Small intestine (tissue), 7 donors: ENCODE measurements at regions not wholly inside any gene's neighbourhood (a gene's known extent, or its start where the extent isn't known, plus 50 kb on each side); places are given as distances from the start of the nearest gene placed in this dataset.

Experiments used
- DNase-seq, 2 donors: peaks; one replicate each; pipeline versions ENCODE4 v3.0.0 to v3.0.0-alpha.2; 2013
- FAIRE-seq: peaks from 2 replicates; lab custom pipeline; 2012; peaks lifted over from hg19 to GRCh38; lab: Jason Lieb, UNC
- H3K27ac ChIP-seq, 3 donors: one replicate each; pipeline ENCODE4 v1.5.1; 2013; ENCODE audit warnings: low read length in 2 of 3, mild to moderate bottlenecking in 2 of 3, control low read depth in 1 of 3, inconsistent platforms in 1 of 3, low read depth in 1 of 3, moderate library complexity in 1 of 3
- H3K27me3 ChIP-seq, 3 donors: one replicate each; pipeline ENCODE4 v1.6.1; 2013; ENCODE audit warnings: low read length in 3 of 3, inconsistent platforms in 1 of 3; ENCODE audit not compliant: control insufficient read depth in 3 of 3, insufficient read depth in 3 of 3
- H3K36me3 ChIP-seq, 3 donors: one replicate each; pipeline ENCODE4 v1.6.1; 2013; ENCODE audit warnings: low read length in 3 of 3, inconsistent platforms in 1 of 3, low read depth in 1 of 3, mild to moderate bottlenecking in 1 of 3, moderate library complexity in 1 of 3; ENCODE audit not compliant: control insufficient read depth in 3 of 3, insufficient read depth in 2 of 3
- H3K4me1 ChIP-seq, 3 donors: one replicate each; pipeline ENCODE4 v1.6.1; 2013; ENCODE audit warnings: low read length in 2 of 3, inconsistent platforms in 1 of 3, low read depth in 1 of 3, mild to moderate bottlenecking in 1 of 3, moderate library complexity in 1 of 3; ENCODE audit not compliant: control insufficient read depth in 3 of 3, insufficient read depth in 2 of 3
- H3K4me3 ChIP-seq, 3 donors: one replicate each; pipeline ENCODE4 v1.5.1; 2013; ENCODE audit warnings: low read length in 3 of 3, control low read depth in 1 of 3, inconsistent platforms in 1 of 3, low read depth in 1 of 3, mild to moderate bottlenecking in 1 of 3, moderate library complexity in 1 of 3
- H3K9me3 ChIP-seq, 2 donors: one replicate each; pipeline ENCODE4 v1.6.1; 2013; ENCODE audit warnings: low read depth in 1 of 2, low read length in 1 of 2; ENCODE audit not compliant: control insufficient read depth in 2 of 2, insufficient read depth in 1 of 2
- WGBS, 3 donors: extraction: QIAGEN DNeasy Blood & Tissue Kit; methylation state at CpG; one replicate each; pipeline ENCODE4 v1.1.7; 2013; 5-methylcytosine and 5-hydroxymethylcytosine counted together
- donor health status: healthy with polysubstance abuse.
- donor health status: control.
- donor health status: control.
- donor health status: Bipolar disorder and iron deficiency.
- donor health status: healthy.

DNA sequence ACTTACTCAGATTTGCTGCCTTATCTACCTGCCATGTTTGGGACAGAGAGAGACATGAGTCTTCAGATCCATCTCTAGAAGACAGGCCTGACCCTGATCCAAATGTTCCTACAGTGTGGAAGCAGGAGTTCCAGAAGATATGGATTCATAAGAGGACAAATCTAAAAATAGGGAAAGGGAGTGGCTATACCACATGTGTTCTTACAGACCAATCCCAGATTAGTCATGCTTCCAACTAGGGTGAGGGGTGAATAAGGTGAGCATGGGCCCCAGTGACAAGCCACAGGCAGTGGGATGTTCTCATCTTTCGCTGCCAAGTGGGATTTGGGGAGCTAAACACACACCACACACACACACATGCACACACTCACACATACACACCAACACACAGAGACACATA, 670.7 kb upstream of the CITED2 start:
- Histone ChIP-seq H3K4me1 (peaks cover 0 to 4% (median 0%) of the 10 kb centered on the region in 3 donors), H3K9me3 (no peaks in the 10 kb centered on the region), H3K27ac (no peak overlapping the region), H3K36me3 (no peaks in the 10 kb centered on the region), H3K27me3 (no peaks in the 10 kb centered on the region), H3K4me3 (no peak overlapping the region)
- WGBS, 3 donors, result 85 to 93% (median 91%) methylated on average over 1 of the region's 1 CpG
- FAIRE-seq (no peak), DNase-seq (no peak)

DNA sequence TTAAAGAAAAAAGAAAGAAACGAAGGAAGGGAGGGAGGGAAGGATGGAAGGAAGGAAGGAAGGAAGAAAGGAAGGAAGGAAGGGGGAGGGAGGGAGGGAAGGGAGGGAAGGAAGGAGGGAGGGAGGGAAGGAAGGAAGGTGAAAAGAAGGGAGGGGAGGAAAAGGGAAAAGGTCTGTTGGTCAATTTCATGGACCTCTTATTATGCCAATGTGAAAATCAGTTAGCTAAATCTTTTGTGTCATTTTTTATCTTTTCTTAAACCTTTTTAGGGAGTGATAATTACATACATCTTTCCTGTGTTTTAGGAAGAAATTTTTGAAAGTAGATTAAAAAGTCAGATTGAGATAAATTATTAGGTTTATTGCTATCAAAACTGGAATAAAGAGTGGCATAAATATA, 670.2 kb upstream of the CITED2 start:
- Histone ChIP-seq H3K4me3 (no peak overlapping the region), H3K27me3 (no peaks in the 10 kb centered on the region), H3K4me1 (peaks cover 0 to 4% (median 0%) of the 10 kb centered on the region in 3 donors), H3K9me3 (no peaks in the 10 kb centered on the region), H3K36me3 (no peaks in the 10 kb centered on the region), H3K27ac (no peak overlapping the region)
- FAIRE-seq, result no peak
- 71 to 97% (median 86%) methylated on average over 1 of the region's 1 CpG for WGBS, 3 donors
- DNase-seq, result no peak

DNA sequence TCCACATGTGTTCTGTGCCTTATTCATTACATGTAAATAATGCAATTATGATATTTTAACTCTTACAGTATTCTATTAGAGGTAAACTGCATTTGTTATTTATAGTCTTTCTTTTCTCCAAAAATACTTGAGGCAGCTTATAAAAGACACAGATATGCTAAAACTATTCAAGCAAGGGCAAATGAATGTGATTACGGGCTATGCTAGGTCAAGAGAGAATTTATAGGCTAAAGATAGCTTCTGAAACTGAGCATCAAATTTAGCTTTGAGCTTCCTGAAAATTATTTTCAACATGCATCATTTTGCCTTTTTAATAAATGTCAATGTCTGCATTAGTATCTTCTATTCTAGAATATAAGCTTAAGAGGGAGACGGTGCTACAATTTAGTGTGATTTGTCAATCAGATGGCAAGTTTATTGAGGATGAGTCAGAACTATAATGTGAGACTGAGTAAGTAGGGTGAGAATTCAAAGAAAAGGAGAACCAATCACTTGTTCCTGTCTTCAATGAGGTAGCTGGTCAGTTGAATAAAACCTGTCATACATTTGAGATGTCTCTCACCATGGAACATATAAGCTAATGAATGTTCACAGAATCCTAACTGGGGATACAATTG, 669.4 kb upstream of the CITED2 start:
- no peak overlapping the region for H3K4me3 ChIP-seq
- DNase-seq (peak in 1 of 2 donors; percentile 10), FAIRE-seq (no peak)
- WGBS, 3 donors, result 57 to 71% (median 63%) methylated on average over 2 of the region's 2 CpGs
- peaks cover 0 to 4% (median 0%) of the 10 kb centered on the region in 3 donors for H3K4me1 ChIP-seq
- H3K36me3 ChIP-seq, result no peaks in the 10 kb centered on the region
- no peak overlapping the region for H3K27ac ChIP-seq
- no peaks in the 10 kb centered on the region for H3K9me3 ChIP-seq
- H3K27me3 ChIP-seq, result no peaks in the 10 kb centered on the region

DNA sequence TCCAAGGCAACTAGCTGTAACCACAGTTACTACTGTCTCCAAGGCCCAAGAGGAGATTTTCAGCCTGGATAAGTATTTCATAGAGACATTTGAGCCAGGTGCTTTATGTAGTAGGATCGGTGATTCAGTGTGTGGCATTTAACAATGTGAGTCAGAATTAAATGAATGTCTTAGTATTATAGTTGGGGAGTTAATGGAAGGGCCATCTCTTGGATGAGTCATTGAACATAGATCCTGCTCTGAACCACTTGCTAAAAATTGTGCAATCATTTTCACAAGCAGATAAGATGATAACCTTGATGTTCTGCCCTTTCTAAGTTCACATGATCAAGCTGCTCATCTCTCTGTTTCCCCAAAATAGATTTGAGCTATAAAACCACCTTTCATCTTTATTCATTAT, 668.9 kb upstream of the CITED2 start:
- H3K4me3 ChIP-seq, result no peak overlapping the region
- no peaks in the 10 kb centered on the region for H3K27me3 ChIP-seq
- 11 to 60% (median 39%) methylated on average over 1 of the region's 1 CpG for WGBS, 3 donors
- H3K4me1 ChIP-seq, result peaks cover 0 to 4% (median 0%) of the 10 kb centered on the region in 3 donors
- H3K36me3 ChIP-seq, result no peaks in the 10 kb centered on the region
- DNase-seq, result peak; percentile 36 to 49
- H3K9me3 ChIP-seq, result no peaks in the 10 kb centered on the region
- FAIRE-seq, result no peak
- H3K27ac ChIP-seq, result no peak overlapping the region

DNA sequence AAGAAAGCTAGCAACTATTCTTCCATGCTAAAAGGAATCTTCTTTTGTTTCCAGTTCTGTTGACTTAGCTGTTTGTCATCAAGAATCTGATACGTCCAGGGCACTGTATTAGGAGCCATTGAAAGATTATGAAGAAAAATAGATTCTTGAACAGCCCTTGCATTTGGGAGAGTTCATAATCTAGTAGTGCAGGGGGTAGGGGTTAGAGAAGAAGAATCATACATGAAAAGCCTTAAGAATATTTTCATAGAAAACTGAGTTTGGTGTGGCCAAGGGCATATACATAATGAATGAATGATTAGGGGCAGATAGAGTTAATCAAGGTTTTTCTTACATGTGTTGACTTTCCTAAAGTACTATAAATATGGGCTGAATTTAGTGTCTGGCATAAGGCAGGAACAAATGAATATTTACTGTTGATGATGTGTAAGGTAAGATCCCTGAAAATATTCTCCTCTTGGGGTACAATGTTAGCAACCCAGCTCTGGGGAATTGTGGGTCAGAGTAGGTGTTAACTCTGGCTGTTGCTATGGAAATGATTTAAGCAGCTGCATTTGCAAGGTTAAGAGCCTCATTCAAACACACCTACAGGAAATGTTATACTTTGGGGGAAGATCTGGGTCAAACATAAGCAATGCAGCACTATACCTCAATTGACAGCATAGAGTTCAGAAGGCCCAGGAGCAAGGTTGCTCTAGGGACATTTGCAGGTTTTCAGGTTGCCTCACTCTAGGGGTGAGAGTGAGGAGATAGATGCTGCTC, 667.3 kb upstream of the CITED2 start:
- peaks cover 0 to 4% (median 0%) of the 10 kb centered on the region in 3 donors for H3K4me1 ChIP-seq
- H3K9me3 ChIP-seq, result peaks cover 0 to 1% of the 10 kb centered on the region in 2 donors
- no peaks in the 10 kb centered on the region for H3K27me3 ChIP-seq
- H3K4me3 ChIP-seq, result no peak overlapping the region
- FAIRE-seq (no peak), DNase-seq (no peak)
- no peak overlapping the region for H3K27ac ChIP-seq
- H3K36me3 ChIP-seq, result no peaks in the 10 kb centered on the region
- 84 to 88% (median 85%) methylated on average over 1 of the region's 1 CpG for WGBS, 3 donors

DNA sequence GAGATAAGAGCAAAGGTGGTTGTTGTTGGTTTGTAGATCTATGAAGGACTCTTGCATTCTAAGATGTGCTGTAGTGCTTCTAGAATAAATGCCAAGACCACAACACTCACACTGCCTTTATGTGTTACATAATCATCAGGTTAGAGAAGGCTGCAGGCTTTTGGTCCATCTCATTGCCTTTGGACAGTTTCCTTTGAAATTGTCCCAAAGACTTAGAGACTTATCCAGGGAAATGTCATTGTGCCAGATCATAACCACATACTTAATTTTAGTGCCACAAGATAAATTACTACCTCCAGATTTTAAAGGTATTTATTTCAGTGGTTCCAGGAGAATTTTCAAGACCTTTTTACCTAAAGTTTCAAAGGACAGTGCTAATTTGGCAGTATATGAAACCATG, 666.6 kb upstream of the CITED2 start:
- FAIRE-seq, result no peak
- Histone ChIP-seq H3K4me3 (no peak overlapping the region), H3K36me3 (no peaks in the 10 kb centered on the region), H3K4me1 (peaks cover 0 to 4% (median 0%) of the 10 kb centered on the region in 3 donors), H3K27ac (no peak overlapping the region), H3K27me3 (no peaks in the 10 kb centered on the region), H3K9me3 (peaks cover 0 to 7% of the 10 kb centered on the region in 2 donors)
- DNase-seq, result no peak

DNA sequence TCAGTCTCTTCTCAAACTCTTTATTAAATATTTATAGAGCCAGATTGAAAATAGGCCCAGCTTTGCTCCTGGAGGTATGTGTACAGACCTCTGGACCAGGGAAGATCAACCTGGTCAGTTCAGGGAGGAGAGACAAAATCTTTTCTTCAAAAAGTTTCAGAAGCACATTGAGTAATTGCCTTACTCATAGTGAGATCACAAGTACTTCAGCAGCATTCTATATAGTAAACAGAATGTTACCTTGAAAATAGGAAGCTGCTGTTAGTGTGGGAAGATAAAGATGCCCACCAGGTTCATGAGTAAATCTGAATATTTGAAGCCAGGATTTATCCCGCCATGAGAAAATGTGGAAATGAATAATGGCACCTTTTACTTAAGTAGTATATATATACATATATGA, 665.9 kb upstream of the CITED2 start:
- no peak overlapping the region for H3K4me3 ChIP-seq
- no peak overlapping the region for H3K27ac ChIP-seq
- no peak for FAIRE-seq
- H3K36me3 ChIP-seq, result no peaks in the 10 kb centered on the region
- H3K4me1 ChIP-seq, result peaks cover 0 to 4% (median 0%) of the 10 kb centered on the region in 3 donors
- H3K27me3 ChIP-seq, result no peaks in the 10 kb centered on the region
- H3K9me3 ChIP-seq, result peaks cover 0 to 7% of the 10 kb centered on the region in 2 donors
- 83 to 98% (median 87%) methylated on average over 1 of the region's 1 CpG for WGBS, 3 donors
- DNase-seq, result no peak

DNA sequence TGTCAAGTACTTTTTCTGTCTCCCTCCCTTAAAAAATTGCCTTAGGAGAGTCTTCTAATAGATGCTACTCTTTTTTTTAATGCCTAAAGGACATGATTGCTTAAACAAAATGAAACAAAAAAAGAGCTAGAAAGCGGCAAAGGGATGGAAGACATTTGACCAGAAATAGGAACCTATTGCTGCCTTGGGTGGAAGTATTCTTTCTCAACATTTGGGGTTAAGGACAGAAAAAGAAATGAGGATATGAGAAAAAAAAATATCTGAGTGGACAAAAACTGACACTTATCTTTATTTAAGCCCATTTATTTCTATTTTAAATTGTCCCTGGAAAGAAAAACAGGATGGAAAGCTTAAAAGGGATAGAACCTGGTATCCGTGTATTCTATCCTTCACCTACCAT, 664.9 kb upstream of the CITED2 start:
- Histone ChIP-seq H3K27me3 (no peaks in the 10 kb centered on the region), H3K4me3 (no peak overlapping the region), H3K36me3 (no peaks in the 10 kb centered on the region), H3K4me1 (peaks cover 0 to 4% (median 0%) of the 10 kb centered on the region in 3 donors), H3K9me3 (peaks cover 0 to 7% of the 10 kb centered on the region in 2 donors), H3K27ac (no peak overlapping the region)
- FAIRE-seq (no peak), DNase-seq (no peak)
- 85 to 96% (median 90%) methylated on average over 2 of the region's 2 CpGs for WGBS, 3 donors
